Activated CD8-positive, alpha-beta T cell treated with anti-CD3 and anti-CD28 coated beads, Interleukin-2, amount 10 ng/mL, durations not matched to agents 7 days and 5 days (primary cell): ENCODE measurements at regions not wholly inside any gene's neighbourhood (a gene's known extent, or its start where the extent isn't known, plus 50 kb on each side); places are given as distances from the start of the nearest gene placed in this dataset.

Experiments
- ATAC-seq: fragments of 150-1000 bp; cut with Tn5 transposase; one replicate; pipeline ENCODE4 v1.10.0; 2021; ENCODE audit warnings: moderate library complexity
- CTCF ChIA-PET: fragments of 350-600 bp; sonication (Branson Sonifier 250); formaldehyde crosslinking; loops from one replicate; lab custom pipeline; 2021; ENCODE audit warnings: antibody characterized with exemption; lab: Charles Lee
- POLR2A ChIA-PET: fragments of 350-600 bp; sonication (Branson Sonifier 250); formaldehyde crosslinking; loops from one replicate; lab custom pipeline; 2021; ENCODE audit warnings: antibody characterized with exemption; lab: Charles Lee
- DNase-seq: peaks from one replicate; pipeline ENCODE4 v3.0.0-alpha.2; 2020
- H3K27ac Mint-ChIP-seq: one replicate; pipeline ENCODE4 v1.8.0; 2021; ENCODE audit warnings: mild to moderate bottlenecking, mixed read lengths
- H3K27me3 Mint-ChIP-seq: one replicate; pipeline ENCODE4 v1.8.0; 2021; ENCODE audit warnings: low read depth, mixed read lengths
- H3K36me3 Mint-ChIP-seq: one replicate; pipeline ENCODE4 v1.8.0; 2021; ENCODE audit warnings: low read depth, mixed read lengths
- H3K4me1 Mint-ChIP-seq: one replicate; pipeline ENCODE4 v1.8.0; 2021; ENCODE audit warnings: low read depth, mixed read lengths
- H3K4me3 Mint-ChIP-seq: one replicate; pipeline ENCODE4 v1.8.0; 2021; ENCODE audit warnings: mild to moderate bottlenecking, mixed read lengths
- H3K9me3 Mint-ChIP-seq: one replicate; pipeline ENCODE4 v1.8.0; 2022; ENCODE audit warnings: mixed read lengths; ENCODE audit not compliant: insufficient read depth

DNA sequence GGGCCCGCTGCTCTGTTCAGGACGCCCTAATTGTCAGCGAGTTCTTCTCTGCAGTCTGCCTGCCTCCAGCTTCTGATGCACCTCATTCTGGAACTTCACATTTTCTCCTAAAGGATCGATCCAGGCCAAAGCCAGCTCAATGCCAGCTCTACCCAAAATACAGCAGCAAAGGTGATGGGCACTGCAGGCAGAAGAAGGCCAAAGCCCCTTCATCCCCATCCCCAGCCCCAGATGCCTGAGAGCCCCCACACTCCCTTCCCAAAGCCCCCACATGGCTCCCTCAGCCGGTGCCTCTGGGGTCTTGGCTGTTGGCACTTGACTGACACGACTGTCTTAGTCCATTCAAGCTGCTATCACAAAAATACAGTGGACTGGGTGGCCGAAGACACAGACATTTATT is 410.3 kb downstream of the BRD1 start:
- Mint-ChIP-seq H3K4me3 (no peak overlapping the region), H3K36me3 (no peaks in the 10 kb centered on the region), H3K27me3 (no peaks in the 10 kb centered on the region), H3K27ac (no peak overlapping the region), H3K9me3 (no peaks in the 10 kb centered on the region), H3K4me1 (no peaks in the 10 kb centered on the region)
- POLR2A ChIA-PET: no interaction called here
- no peak for DNase-seq
- CTCF ChIA-PET: no interaction called here
- no peak for ATAC-seq

DNA sequence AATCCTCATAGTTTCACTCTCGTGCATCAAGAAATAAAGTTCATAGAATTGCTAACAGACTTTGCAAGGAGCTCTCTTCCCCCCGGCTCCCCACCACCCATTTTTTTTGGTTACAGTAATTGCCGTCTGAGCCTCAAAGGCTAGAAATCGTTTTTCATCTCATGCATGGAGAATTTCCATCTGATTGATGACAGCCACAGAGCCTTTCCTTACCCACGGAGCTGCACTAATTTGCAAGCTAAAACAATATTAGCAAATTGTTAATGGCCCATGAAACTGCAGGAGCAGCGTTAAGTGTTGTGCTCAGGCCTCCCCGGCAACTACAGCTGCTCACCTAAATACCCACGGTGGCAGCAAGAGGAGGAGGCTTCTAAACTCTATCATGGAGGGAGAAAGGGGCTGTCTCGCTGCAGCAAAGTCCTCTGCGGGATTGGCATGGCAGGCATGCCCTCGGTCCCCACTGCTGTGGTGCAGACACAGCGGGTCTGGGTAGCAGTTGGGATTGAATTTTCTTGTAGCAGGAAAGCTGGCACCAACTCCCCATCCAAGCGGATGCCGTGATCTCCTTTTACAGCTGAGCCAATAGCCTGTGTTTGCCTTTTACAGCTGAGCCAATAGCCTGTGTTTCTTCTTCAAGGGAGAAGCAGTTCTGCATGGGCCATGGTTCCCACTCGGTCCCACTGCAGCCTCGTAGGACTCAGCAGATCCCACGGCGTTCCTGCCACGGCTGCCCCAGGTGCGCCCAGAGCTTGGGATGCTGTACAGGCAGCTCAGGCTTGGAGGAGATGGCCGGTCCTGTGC is 412.3 kb downstream of the BRD1 start:
- no peaks in the 10 kb centered on the region for H3K27me3 Mint-ChIP-seq

DNA sequence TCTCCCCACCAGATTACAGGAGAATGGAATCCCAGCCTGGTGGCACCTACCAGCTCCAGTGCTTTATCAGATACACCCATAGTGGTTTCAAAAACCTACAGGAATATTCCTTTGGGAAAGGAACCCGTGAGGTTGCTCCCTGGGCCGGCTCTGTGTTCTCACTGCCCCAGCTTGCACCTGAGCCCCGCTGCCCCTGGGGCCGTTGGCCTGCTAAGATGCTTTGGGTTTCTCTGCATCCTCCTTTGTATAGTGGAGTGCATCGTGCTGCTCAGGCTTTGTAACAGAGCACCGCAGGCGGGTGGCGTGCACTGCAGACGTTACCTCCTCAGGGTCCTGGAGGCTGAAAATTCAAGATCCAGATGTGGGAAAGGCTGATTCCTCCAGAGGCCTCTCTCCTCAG is 414.1 kb downstream of the BRD1 start:
- Mint-ChIP-seq H3K9me3 (no peaks in the 10 kb centered on the region), H3K4me1 (no peaks in the 10 kb centered on the region), H3K4me3 (no peak overlapping the region), H3K27me3 (no peaks in the 10 kb centered on the region), H3K36me3 (no peaks in the 10 kb centered on the region), H3K27ac (no peak overlapping the region)
- ATAC-seq (no peak), DNase-seq (no peak)
- ChIA-PET CTCF (no interaction called here), POLR2A (no interaction called here)

More for the DNA sequence above, 412.3 kb downstream of the BRD1 start:
- DNase-seq (no peak), ATAC-seq (no peak)
- H3K9me3 Mint-ChIP-seq: no peaks in the 10 kb centered on the region
- no peaks in the 10 kb centered on the region for H3K36me3 Mint-ChIP-seq
- CTCF ChIA-PET: no interaction called here
- no peaks in the 10 kb centered on the region for H3K4me1 Mint-ChIP-seq
- H3K27ac Mint-ChIP-seq: no peak overlapping the region
- POLR2A ChIA-PET: no interaction called here
- no peak overlapping the region for H3K4me3 Mint-ChIP-seq

DNA sequence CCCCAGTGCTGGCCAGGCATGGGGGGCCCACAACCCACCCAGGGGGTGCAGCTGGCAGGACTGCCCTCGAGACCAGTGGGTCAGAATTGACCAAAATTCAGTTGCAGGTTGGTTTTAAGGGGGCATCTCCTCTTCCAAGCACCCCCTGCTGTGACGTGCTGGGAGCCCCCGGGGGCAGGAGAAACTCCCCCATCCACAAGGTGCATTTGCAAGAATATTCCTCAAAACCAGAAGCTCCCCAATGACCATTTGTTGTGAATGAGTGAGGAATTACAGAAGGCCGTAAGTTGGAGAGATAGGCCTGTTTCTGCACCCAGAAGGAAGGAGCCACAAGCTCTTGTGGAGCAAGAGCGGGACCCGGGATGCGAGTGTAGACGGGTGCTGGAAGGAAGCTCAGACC is 414.5 kb downstream of the BRD1 start:
- Mint-ChIP-seq H3K9me3 (no peaks in the 10 kb centered on the region), H3K4me3 (no peak overlapping the region), H3K27me3 (no peaks in the 10 kb centered on the region), H3K4me1 (no peaks in the 10 kb centered on the region), H3K36me3 (no peaks in the 10 kb centered on the region), H3K27ac (no peak overlapping the region)
- CTCF ChIA-PET: no interaction called here
- POLR2A ChIA-PET: no interaction called here
- no peak for ATAC-seq
- DNase-seq: no peak

DNA sequence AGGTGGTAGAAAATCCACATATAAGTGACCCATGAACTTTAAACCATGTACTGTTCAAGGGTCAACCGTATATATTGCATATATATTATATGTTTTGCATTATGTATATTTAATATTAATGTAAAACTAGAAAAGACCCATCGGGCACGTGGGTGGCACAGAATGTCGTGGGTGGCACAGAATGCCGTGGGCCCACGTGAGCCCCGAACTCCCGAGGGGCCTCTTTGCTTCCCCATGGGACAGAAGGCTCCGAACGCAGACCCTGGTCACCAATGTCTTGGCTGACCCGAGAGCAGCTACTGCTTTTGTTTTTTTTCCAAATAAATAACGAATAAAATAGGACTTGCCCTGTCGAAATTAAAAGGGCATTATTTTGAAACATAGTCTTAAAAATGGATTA is 415.4 kb downstream of the BRD1 start:
- H3K27me3 Mint-ChIP-seq: no peaks in the 10 kb centered on the region
- no peaks in the 10 kb centered on the region for H3K36me3 Mint-ChIP-seq
- H3K27ac Mint-ChIP-seq: no peak overlapping the region
- H3K4me3 Mint-ChIP-seq: no peak overlapping the region
- H3K9me3 Mint-ChIP-seq: no peaks in the 10 kb centered on the region
- CTCF ChIA-PET: no interaction called here
- H3K4me1 Mint-ChIP-seq: no peaks in the 10 kb centered on the region
- ATAC-seq (no peak), DNase-seq (no peak)
- POLR2A ChIA-PET: no interaction called here

DNA sequence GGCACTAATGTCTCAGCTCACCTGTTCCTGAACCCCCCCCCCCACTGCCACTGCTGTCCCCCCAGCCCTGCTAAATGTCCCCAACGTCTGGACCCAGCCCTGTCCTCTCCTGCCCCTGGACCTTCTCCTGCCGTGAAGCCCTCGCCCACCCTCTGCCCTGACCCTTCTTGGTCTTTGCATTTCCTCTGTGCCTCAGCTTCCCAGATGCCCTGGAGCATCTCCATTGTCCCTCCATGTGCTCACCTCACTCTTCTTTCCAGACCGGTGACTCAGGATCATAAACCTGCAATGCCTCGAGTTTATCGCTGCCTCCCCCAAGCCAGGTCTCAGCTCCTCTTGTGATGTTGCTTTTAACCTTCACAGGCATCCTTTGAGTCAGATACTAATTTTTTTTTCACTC is 416.4 kb downstream of the BRD1 start:
- POLR2A ChIA-PET: no interaction called here
- Mint-ChIP-seq H3K4me1 (no peaks in the 10 kb centered on the region), H3K27me3 (no peaks in the 10 kb centered on the region), H3K27ac (no peak overlapping the region), H3K4me3 (no peak overlapping the region), H3K9me3 (no peaks in the 10 kb centered on the region), H3K36me3 (no peaks in the 10 kb centered on the region)
- CTCF ChIA-PET: no interaction called here
- DNase-seq (no peak), ATAC-seq (no peak)

DNA sequence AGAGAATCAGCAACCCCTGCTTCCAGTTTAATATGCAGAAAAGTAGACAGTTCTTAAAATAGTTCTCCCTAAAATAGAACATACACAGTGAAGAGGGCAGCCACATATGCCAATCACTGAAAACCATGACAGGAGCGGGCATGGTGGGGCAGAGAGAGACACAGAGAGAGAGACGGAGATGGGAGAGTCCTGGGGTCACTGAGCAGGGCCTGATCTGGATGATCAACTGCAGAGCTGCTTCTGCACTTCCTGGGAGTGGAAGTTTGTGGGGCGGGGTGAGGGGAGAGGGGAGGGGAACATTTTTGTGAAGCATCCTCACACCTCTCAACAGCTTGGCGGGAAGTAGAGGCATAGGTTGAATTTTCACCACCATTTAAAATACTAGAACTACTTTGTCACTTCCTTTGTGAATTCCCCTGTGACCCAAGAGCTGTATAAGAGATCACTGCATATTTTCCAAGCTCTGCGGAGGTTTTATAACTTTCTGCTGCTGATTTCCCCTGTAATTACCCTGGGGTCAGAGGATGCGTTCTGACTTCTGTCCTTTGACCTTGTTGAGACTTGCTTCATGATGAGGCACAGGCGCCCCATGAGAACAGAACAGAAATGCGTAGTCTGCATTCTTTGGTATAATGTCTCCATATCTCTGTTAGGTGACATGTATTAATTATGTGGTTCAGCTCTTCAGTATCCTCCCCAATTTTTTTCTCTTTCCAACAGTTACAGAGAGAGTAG is 419.4 kb downstream of the BRD1 start:
- H3K4me1 Mint-ChIP-seq: no peaks in the 10 kb centered on the region
- POLR2A ChIA-PET: interaction anchor here (0.5 kb wide), 1 partner anchor 1034 kb away, joined by 5 read pairs; no protein-coding TSS in a partner anchor
- peaks cover 3% of the 10 kb centered on the region for H3K27me3 Mint-ChIP-seq
- ATAC-seq (no peak), DNase-seq (no peak)
- H3K4me3 Mint-ChIP-seq: no peak overlapping the region
- H3K36me3 Mint-ChIP-seq: no peaks in the 10 kb centered on the region
- CTCF ChIA-PET: no interaction called here
- no peak overlapping the region for H3K27ac Mint-ChIP-seq
- H3K9me3 Mint-ChIP-seq: no peaks in the 10 kb centered on the region

DNA sequence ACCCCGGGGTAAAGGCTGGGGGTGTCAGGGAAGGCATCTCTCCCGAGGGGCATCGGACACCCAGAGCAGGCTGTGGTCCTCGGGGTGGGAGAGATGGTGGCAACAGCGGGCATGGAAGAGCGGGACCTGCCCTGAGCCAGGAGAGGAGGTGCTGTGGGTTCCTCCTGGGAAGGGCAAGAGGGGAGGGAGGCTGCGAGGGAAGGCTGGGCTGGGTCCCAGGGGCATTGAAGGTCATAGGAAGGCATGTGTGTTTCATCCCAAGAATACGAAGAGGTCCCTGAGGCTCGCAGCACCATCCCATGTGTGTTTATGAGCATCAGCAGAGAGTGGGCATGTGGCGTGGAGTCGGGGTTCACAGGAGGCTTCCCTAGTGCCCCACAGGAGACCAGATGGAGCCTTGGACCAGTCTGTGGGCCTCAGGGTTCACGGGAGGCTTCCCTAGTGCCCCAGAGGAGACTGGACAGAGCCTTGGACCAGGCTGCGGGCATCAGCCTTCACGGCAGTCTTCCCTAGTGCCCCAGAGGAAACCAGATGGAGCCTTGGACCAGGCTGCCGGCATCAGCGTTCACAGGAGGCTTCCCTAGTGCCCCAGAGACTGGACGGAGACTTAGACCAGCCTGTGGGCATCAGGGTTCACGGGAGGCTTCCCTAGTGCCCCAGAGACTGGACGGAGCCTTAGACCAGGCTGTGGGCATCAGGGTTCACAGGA is 420.6 kb downstream of the BRD1 start:
- H3K27me3 Mint-ChIP-seq: peaks cover 3% of the 10 kb centered on the region
- H3K9me3 Mint-ChIP-seq: no peaks in the 10 kb centered on the region
- H3K4me3 Mint-ChIP-seq: no peak overlapping the region
- ATAC-seq: no peak
- no peaks in the 10 kb centered on the region for H3K4me1 Mint-ChIP-seq
- DNase-seq: no peak
- H3K36me3 Mint-ChIP-seq: no peaks in the 10 kb centered on the region
- ChIA-PET CTCF (no interaction called here), POLR2A (no interaction called here)
- H3K27ac Mint-ChIP-seq: no peak overlapping the region

DNA sequence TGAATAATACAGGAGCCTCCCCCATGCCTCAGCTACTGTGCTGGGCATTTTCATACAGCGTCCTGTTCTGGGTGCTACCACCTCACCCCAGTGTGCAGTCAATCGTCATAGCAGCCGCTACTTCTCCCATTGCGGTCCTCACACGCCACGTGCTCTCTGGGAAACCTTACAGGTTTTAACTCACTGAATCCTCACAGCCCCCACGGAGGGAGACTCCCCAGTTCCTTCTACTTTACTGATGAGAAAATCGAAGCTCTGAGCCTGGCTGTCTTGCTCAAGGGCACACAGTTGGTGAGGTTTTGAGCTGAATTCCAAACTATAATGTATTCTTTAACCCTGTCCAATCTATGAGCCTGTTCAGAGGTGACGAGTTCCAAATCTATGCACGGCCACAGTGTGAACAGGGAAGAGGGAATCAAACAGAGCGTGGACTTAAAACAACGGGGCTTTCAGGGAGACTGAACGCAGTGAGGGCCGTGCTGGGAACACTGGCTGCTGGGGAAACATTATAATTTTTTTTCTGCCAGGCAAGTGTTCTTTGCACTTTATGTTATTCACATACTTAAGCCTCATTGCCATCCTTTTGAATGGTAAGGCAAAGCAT is 421.5 kb downstream of the BRD1 start:
- ChIA-PET POLR2A (no interaction called here), CTCF (no interaction called here)
- Mint-ChIP-seq H3K27ac (no peak overlapping the region), H3K36me3 (no peaks in the 10 kb centered on the region), H3K27me3 (peaks cover 3% of the 10 kb centered on the region), H3K9me3 (no peaks in the 10 kb centered on the region), H3K4me1 (no peaks in the 10 kb centered on the region), H3K4me3 (no peak overlapping the region)
- DNase-seq (no peak), ATAC-seq (no peak)

DNA sequence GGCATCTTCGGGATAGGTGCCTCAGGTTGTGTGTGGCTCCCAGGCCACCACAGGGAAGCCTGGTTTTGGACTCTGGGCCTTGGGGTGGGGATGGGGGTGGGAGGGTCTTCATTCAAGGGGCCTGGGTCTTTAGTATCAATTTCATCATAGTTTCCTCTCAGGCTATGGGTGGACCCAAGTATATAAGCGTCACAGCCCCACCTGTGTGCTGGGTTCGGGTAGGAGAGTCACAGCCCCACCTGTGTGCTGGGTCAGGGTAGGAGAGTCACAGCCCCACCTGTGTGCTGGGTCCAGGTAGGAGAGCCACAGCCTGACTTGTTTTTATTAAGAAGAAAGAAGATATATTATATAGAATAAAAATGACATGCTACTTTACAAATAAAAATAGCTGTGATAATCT is 422.1 kb downstream of the BRD1 start:
- ATAC-seq (no peak), DNase-seq (no peak)
- Mint-ChIP-seq H3K27ac (no peak overlapping the region), H3K4me1 (no peaks in the 10 kb centered on the region), H3K27me3 (peaks cover 3% of the 10 kb centered on the region), H3K9me3 (no peaks in the 10 kb centered on the region), H3K4me3 (no peak overlapping the region), H3K36me3 (no peaks in the 10 kb centered on the region)
- ChIA-PET POLR2A (no interaction called here), CTCF (no interaction called here)

DNA sequence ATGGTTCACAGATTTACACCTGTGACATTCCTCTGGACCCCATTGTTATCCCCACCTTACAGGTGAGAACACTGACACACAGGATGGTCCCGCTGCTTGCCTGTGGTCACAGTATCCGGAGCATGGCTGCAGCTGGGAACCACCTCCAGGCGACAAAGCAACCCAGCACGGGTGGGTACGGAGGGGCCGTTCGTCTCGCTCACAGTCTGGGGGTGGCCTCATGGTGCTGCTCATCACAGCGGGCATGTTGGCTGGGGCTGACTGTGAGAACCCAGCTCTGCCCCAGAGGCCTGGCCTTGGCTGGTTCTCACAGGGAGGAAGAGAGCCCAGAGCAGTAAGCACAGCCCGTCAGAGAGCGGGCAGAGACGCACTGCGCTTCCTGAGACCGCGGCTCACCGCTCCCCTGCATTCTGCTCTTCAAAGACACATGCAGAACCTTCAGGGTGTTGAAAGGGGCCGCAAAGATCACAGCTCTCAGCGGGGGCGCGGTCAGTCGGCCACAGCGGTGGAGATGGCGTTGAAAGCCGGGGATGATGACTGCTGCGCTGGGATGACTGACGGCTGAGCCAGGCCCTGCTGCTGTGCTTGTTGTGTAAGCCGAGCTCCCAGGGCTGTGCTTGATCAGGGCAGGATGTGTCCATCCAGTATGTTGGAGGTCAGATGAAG is 423.0 kb downstream of the BRD1 start:
- H3K27ac Mint-ChIP-seq: no peak overlapping the region
- H3K27me3 Mint-ChIP-seq: peaks cover 3% of the 10 kb centered on the region
- ChIA-PET CTCF (no interaction called here), POLR2A (interaction anchor here (0.6 kb wide), 1 partner anchor 47 kb away, joined by 3 read pairs; no protein-coding TSS in a partner anchor)
- no peaks in the 10 kb centered on the region for H3K9me3 Mint-ChIP-seq
- no peak overlapping the region for H3K4me3 Mint-ChIP-seq
- H3K36me3 Mint-ChIP-seq: no peaks in the 10 kb centered on the region
- DNase-seq (no peak), ATAC-seq (no peak)
- no peaks in the 10 kb centered on the region for H3K4me1 Mint-ChIP-seq
